ENCODE measurements at regions not wholly inside any gene's neighbourhood (a gene's known extent, or its start where the extent isn't known, plus 50 kb on each side); places are given as distances from the start of the nearest gene placed in this dataset.
"Not testable (repeated sequence)": the region's sequence is repeated elsewhere in the genome, so short reads cannot be mapped to it uniquely, and the experiment has no call there.

- DNase-seq, result no peak
Measured at GRCh38 chr13:56019606-56020005, 1121.1 kb upstream of the PRR20A start.

- no peak for DNase-seq
Measured at GRCh38 chr13:56020425-56020824, 1120.3 kb upstream of the PRR20A start.

GRCh38 chr13:56039992-56040391, 1100.7 kb upstream of the PRR20A start:
- no peak for DNase-seq

- no peak for DNase-seq
Measured at GRCh38 chr13:56066321-56066720, 1074.4 kb upstream of the PRR20A start.

GRCh38 chr13:56102641-56103040, 1038.1 kb upstream of the PRR20A start:
- DNase-seq, result no peak

- DNase-seq, result no peak
Measured at GRCh38 chr13:56110751-56111150, 1030.0 kb upstream of the PRR20A start.

- no peak for DNase-seq
Measured at GRCh38 chr13:56134524-56134923, 1006.2 kb upstream of the PRR20A start.

- DNase-seq, result no peak
Measured at GRCh38 chr13:56166864-56167263, 973.9 kb upstream of the PRR20A start.

- no peak for DNase-seq
Measured at GRCh38 chr13:56168581-56168980, 972.1 kb upstream of the PRR20A start.

GRCh38 chr13:56173346-56173745, 967.4 kb upstream of the PRR20A start:
- DNase-seq, result no peak

GRCh38 chr13:56182598-56182997, 958.1 kb upstream of the PRR20A start:
- no peak for DNase-seq

GRCh38 chr13:56187331-56187730, 953.4 kb upstream of the PRR20A start:
- no peak for DNase-seq

- not testable (repeated sequence) for DNase-seq
Measured at GRCh38 chr13:56188582-56188981, 952.1 kb upstream of the PRR20A start.

GRCh38 chr13:56189439-56189838, 951.3 kb upstream of the PRR20A start:
- no peak for DNase-seq

- no peak for DNase-seq
Measured at GRCh38 chr13:56189978-56190377, 950.7 kb upstream of the PRR20A start.

GRCh38 chr13:56198350-56198749, 942.4 kb upstream of the PRR20A start:
- DNase-seq, result no peak

- no peak for DNase-seq
Measured at GRCh38 chr13:56201834-56202233, 938.9 kb upstream of the PRR20A start.

- DNase-seq, result no peak
Measured at GRCh38 chr13:56216221-56216620, 924.5 kb upstream of the PRR20A start.

- DNase-seq, result no peak
Measured at GRCh38 chr13:56247692-56248091, 893.0 kb upstream of the PRR20A start.

- DNase-seq, result no peak
Measured at GRCh38 chr13:56271686-56272085, 869.0 kb upstream of the PRR20A start.

GRCh38 chr13:56283262-56283828, 857.4 kb upstream of the PRR20A start:
- DNase-seq, result no peak

- no peak for DNase-seq
Measured at GRCh38 chr13:56299650-56300049, 841.1 kb upstream of the PRR20A start.

- DNase-seq, result no peak
Measured at GRCh38 chr13:56314765-56315164, 826.0 kb upstream of the PRR20A start.

GRCh38 chr13:56317841-56318240, 822.9 kb upstream of the PRR20A start:
- no peak for DNase-seq

- no peak for DNase-seq
Measured at GRCh38 chr13:56332671-56333070, 808.0 kb upstream of the PRR20A start.

GRCh38 chr13:56335775-56336174, 804.9 kb upstream of the PRR20A start:
- no peak for DNase-seq

All from DMS79 (cell line).